H1 (cell line): ENCODE measurements at regions not wholly inside any gene's neighbourhood (a gene's known extent, or its start where the extent isn't known, plus 50 kb on each side); places are given as distances from the start of the nearest gene placed in this dataset.

Experiments used
- RNF2 ChIP-seq: fragments of 200-900, 300-1000 bp; sonication (generic); IDR thresholded peaks from 2 replicates; pipeline ENCODE4 v1.7.1; 2016; ENCODE audit warnings: borderline replicate concordance, low read depth, mild to moderate bottlenecking, antibody characterized with exemption, low read length; ENCODE audit not compliant: poor library complexity, severe bottlenecking; ENCODE audit errors: missing control alignments

DNA sequence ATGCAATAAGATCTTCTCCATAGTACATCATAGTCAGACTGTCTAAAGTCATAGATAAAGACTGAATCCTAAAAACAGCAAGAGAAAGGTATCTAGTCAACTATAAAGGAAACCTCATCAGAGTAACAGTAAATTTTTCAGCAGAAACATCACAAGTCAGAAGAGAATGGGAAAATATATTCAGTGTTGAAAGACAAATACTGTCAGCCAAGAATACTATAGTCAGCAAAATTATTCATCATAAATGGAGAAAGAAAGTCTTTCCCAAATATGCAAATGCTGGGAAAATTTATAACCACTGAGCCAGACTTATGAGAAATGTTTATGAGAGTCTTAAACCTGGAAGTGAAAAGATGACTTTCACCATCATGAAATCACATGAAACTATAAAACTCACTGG lies 136.7 kb downstream of the KDR start (continued):
- TF ChIP-seq RNF2 = no peak
